SK-N-SH treated with all-trans-retinoic acid at 6 μM for 48 hours (cell line): ENCODE measurements at regions not wholly inside any gene's neighbourhood (a gene's known extent, or its start where the extent isn't known, plus 50 kb on each side); places are given as distances from the start of the nearest gene placed in this dataset.

Experiments used
- GLIS3 ChIP-seq: fragments of 250-450 bp; sonication (Bioruptor Pico); IDR thresholded peaks from 2 replicates; pipeline ENCODE4 v1.5.0; 2020; ENCODE audit warnings: mild to moderate bottlenecking, moderate library complexity
- RARB ChIP-seq: fragments of 250-450 bp; sonication (Bioruptor Pico); IDR thresholded peaks from 2 replicates; pipeline ENCODE4 v1.8.0; 2021; ENCODE audit warnings: mild to moderate bottlenecking, moderate library complexity
- ZFP30 ChIP-seq: fragments of 450-650 bp; formaldehyde crosslinking; IDR thresholded peaks from 2 replicates; pipeline ENCODE4 v1.5.0; 2022; ENCODE audit warnings: mild to moderate bottlenecking, moderate library complexity
- ZNF565 ChIP-seq: fragments of 450-650 bp; formaldehyde crosslinking; conservative IDR thresholded peaks from 2 replicates; pipeline ENCODE4 v1.5.0; 2020; ENCODE audit warnings: low read depth, mild to moderate bottlenecking, moderate library complexity
- TF ChIP-seq, protein P1 (sequence below): fragments of 250-450 bp; sonication (Bioruptor Pico); IDR thresholded peaks from 2 replicates; pipeline ENCODE4 v1.8.0; 2021; ENCODE audit warnings: low read depth, mild to moderate bottlenecking, moderate library complexity, borderline replicate concordance
- TF ChIP-seq, protein P2 (sequence below): fragments of 250-450 bp; sonication (Bioruptor Pico); IDR thresholded peaks from 2 replicates; pipeline ENCODE4 v1.5.1; 2020; ENCODE audit warnings: low read depth, mild to moderate bottlenecking, moderate library complexity
- TF ChIP-seq, protein P3 (sequence below): fragments of 250-450 bp; sonication (Bioruptor Pico); IDR thresholded peaks from 2 replicates; pipeline ENCODE4 v1.5.1; 2021; ENCODE audit warnings: mild to moderate bottlenecking, moderate library complexity

DNA sequence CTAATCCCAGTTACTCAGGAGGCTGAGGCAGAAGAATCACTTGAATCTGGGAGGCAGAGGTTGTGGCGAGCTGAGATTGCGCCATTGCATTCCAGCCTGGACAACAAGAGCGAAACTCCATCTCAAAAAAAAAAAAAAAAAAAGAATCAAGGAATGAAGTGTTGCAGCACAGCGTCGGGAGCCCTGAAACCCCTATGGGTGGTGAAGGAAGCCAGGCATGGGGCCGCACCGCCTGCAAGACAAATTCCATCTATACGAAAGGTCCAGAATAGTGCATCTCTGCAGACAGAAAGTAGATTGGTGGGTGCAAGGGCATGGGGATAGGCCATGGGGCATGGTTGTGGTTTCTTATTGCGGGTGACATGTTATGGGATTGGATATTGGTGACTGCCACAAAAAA, 98.6 kb upstream of the PRR20G start:
- TF ChIP-seq ZFP30 = no peak
- TF ChIP-seq, protein P1, sequence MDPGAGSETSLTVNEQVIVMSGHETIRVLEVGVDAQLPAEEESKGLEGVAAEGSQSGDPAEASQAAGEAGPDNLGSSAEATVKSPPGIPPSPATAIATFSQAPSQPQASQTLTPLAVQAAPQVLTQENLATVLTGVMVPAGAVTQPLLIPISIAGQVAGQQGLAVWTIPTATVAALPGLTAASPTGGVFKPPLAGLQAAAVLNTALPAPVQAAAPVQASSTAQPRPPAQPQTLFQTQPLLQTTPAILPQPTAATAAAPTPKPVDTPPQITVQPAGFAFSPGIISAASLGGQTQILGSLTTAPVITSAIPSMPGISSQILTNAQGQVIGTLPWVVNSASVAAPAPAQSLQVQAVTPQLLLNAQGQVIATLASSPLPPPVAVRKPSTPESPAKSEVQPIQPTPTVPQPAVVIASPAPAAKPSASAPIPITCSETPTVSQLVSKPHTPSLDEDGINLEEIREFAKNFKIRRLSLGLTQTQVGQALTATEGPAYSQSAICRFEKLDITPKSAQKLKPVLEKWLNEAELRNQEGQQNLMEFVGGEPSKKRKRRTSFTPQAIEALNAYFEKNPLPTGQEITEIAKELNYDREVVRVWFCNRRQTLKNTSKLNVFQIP (CRISPR knock-in tag) = no peak
- no peak for TF ChIP-seq GLIS3
- TF ChIP-seq, protein P2, sequence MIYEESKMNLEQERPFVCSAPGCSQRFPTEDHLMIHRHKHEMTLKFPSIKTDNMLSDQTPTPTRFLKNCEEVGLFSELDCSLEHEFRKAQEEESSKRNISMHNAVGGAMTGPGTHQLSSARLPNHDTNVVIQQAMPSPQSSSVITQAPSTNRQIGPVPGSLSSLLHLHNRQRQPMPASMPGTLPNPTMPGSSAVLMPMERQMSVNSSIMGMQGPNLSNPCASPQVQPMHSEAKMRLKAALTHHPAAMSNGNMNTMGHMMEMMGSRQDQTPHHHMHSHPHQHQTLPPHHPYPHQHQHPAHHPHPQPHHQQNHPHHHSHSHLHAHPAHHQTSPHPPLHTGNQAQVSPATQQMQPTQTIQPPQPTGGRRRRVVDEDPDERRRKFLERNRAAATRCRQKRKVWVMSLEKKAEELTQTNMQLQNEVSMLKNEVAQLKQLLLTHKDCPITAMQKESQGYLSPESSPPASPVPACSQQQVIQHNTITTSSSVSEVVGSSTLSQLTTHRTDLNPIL = no peak
- TF ChIP-seq ZNF565 (CRISPR knock-in tag) = no peak
- TF ChIP-seq RARB = no peak
- TF ChIP-seq, protein P3, sequence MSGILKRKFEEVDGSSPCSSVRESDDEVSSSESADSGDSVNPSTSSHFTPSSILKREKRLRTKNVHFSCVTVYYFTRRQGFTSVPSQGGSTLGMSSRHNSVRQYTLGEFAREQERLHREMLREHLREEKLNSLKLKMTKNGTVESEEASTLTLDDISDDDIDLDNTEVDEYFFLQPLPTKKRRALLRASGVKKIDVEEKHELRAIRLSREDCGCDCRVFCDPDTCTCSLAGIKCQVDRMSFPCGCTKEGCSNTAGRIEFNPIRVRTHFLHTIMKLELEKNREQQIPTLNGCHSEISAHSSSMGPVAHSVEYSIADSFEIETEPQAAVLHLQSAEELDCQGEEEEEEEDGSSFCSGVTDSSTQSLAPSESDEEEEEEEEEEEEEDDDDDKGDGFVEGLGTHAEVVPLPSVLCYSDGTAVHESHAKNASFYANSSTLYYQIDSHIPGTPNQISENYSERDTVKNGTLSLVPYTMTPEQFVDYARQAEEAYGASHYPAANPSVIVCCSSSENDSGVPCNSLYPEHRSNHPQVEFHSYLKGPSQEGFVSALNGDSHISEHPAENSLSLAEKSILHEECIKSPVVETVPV (CRISPR knock-in tag) = no peak
